ENCODE measurements at regions not wholly inside any gene's neighbourhood (a gene's known extent, or its start where the extent isn't known, plus 50 kb on each side); places are given as distances from the start of the nearest gene placed in this dataset.

- Mint-ChIP-seq H3K9me3 (ENCODE audit: low read depth) (peaks cover 4% of the 10 kb centered on the region), H3K27me3 (ENCODE audit: low read depth) (no peaks in the 10 kb centered on the region), H3K4me3 (ENCODE audit: unreplicated experiment) (no peak overlapping the region), H3K36me3 (ENCODE audit: low read depth) (peaks cover under 1% of the 10 kb centered on the region), H3K4me1 (ENCODE audit: low read depth) (no peaks in the 10 kb centered on the region), H3K27ac (ENCODE audit: unreplicated experiment) (no peak overlapping the region)
- no peak for DNase-seq (ENCODE audit: low spot score)
- no peak for TF ChIP-seq CTCF (IDR thresholded peaks at IDR 0.05)
Observed at GRCh38 chr6:93759190-93759589, 339.8 kb upstream of the EPHA7 start.

GRCh38 chr6:93751969-93752368 lies 332.6 kb upstream of the EPHA7 start:
- Mint-ChIP-seq H3K4me1 (ENCODE audit: low read depth) (peaks cover 13% of the 10 kb centered on the region), H3K9me3 (ENCODE audit: low read depth) (peaks cover 7% of the 10 kb centered on the region), H3K27me3 (ENCODE audit: low read depth) (no peaks in the 10 kb centered on the region), H3K27ac (ENCODE audit: unreplicated experiment) (no peak overlapping the region), H3K4me3 (ENCODE audit: unreplicated experiment) (no peak overlapping the region), H3K36me3 (ENCODE audit: low read depth) (peaks cover 2% of the 10 kb centered on the region)
- DNase-seq (ENCODE audit: low spot score): no peak
- peak; percentile 39 for TF ChIP-seq CTCF (IDR thresholded peaks at IDR 0.05)

DNA sequence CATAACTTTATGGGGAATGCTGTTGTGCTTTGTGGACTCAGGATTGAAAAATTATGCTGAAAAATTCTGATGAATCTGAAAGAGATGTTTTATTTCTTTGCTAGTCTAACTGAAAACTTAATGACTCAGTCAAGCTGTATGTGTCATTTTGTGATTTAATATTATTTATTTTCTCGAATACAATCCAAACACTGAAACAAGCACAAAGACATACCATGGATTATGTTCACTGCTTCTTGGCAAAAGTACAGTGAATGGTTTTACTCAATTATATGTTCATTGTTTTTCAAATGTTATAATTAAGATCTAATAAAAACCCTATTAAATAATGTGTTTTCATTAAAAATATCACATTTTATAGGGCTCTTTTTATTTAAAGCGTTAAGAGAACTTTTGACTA lies 330.6 kb upstream of the EPHA7 start:
- peaks cover 2% of the 10 kb centered on the region for H3K36me3 Mint-ChIP-seq (ENCODE audit: low read depth)

DNA sequence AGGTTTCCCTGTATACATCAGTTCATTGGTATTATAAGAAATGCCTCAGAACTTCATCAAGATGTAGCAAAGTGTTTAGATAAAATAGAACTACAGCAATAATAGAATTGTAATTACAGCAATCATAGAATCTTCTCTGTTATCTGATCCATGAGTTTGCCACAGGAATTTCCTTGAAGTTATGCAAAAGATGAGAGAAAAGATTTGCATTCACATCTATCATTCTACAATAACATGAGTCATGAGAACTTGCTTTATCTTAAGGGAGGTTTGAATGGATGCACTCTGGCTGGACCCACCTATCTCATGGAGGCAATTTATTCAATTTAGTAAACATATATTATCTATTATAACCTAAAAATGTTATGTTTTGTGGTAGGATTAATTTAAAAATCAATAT lies 329.8 kb upstream of the EPHA7 start:
- H3K4me1 Mint-ChIP-seq (ENCODE audit: low read depth): peaks cover 13% of the 10 kb centered on the region
- no peak overlapping the region for H3K4me3 Mint-ChIP-seq (ENCODE audit: unreplicated experiment)
- H3K27ac Mint-ChIP-seq (ENCODE audit: unreplicated experiment): no peak overlapping the region
- no peak for TF ChIP-seq CTCF (IDR thresholded peaks at IDR 0.05)
- no peak for DNase-seq (ENCODE audit: low spot score)
- no peaks in the 10 kb centered on the region for H3K27me3 Mint-ChIP-seq (ENCODE audit: low read depth)
- H3K9me3 Mint-ChIP-seq (ENCODE audit: low read depth): peaks cover 8% of the 10 kb centered on the region
- peaks cover 1% of the 10 kb centered on the region for H3K36me3 Mint-ChIP-seq (ENCODE audit: low read depth)

More for the DNA sequence above, 330.6 kb upstream of the EPHA7 start:
- Mint-ChIP-seq H3K27me3 (ENCODE audit: low read depth) (no peaks in the 10 kb centered on the region), H3K4me1 (ENCODE audit: low read depth) (peaks cover 13% of the 10 kb centered on the region), H3K27ac (ENCODE audit: unreplicated experiment) (no peak overlapping the region), H3K9me3 (ENCODE audit: low read depth) (peaks cover 7% of the 10 kb centered on the region), H3K4me3 (ENCODE audit: unreplicated experiment) (no peak overlapping the region)
- no peak for TF ChIP-seq CTCF (IDR thresholded peaks at IDR 0.05)
- no peak for DNase-seq (ENCODE audit: low spot score)

DNA sequence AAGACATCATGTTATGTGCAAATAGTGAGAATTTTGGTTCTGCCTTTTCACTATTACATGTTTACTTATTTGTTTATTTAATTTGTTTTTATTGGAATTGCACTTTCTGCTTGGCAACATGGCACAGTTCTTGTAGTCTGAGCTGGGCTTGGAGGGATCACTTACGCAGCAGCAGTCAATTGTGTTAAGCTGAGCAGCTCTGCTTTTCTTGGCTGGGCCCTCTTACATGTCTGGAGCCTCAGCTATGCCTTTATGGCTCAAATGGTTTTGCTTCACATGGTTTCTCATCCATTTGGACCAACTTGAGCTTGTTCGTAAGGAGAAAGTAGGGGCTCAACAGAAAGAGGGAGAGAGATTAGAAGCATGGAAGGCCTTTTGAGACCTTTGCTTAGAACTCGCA lies 327.5 kb upstream of the EPHA7 start:
- TF ChIP-seq CTCF (IDR thresholded peaks at IDR 0.05): no peak
- H3K4me3 Mint-ChIP-seq (ENCODE audit: unreplicated experiment): no peak overlapping the region
- H3K36me3 Mint-ChIP-seq (ENCODE audit: low read depth): peaks cover under 1% of the 10 kb centered on the region
- H3K4me1 Mint-ChIP-seq (ENCODE audit: low read depth): peaks cover 7% of the 10 kb centered on the region
- H3K9me3 Mint-ChIP-seq (ENCODE audit: low read depth): peaks cover 14% of the 10 kb centered on the region
- H3K27me3 Mint-ChIP-seq (ENCODE audit: low read depth): no peaks in the 10 kb centered on the region
- no peak overlapping the region for H3K27ac Mint-ChIP-seq (ENCODE audit: unreplicated experiment)
- DNase-seq (ENCODE audit: low spot score): no peak

All from chondrocyte (in vitro differentiated cells).